ENCODE measurements at regions not wholly inside any gene's neighbourhood (a gene's known extent, or its start where the extent isn't known, plus 50 kb on each side); places are given as distances from the start of the nearest gene placed in this dataset.

DNA sequence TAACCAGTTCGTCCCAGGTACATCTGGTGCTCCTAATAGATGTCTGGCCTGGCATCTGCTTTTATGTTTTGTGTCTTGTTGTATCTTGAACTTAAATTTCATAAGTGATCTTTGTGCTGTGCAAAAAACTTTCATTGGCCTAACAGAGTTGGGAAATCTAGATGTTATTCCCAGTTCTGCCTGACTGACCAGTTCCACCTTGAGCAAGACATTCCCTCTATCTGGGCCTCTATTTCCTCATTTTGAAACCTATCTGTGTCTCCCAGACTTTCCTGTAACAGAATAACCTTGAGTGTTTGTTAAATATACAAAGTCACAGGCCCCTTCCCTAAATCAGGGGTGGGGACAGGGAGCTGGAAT, 56.6 kb upstream of the EPCAM start:
- no peak overlapping the region for H3K27ac ChIP-seq (ENCODE audit: extremely low read depth, low read depth, low read length)
- FAIRE-seq (no peak), ATAC-seq (no peak), DNase-seq (ENCODE audit: extremely low read depth in 1 of 4, low spot score in 3 of 4) (no peak)
- WGBS (ENCODE audit: insufficient coverage, low coverage, missing lambda C conversion rate): 78% methylated on average over 1 of the region's 1 CpG
- H3K4me2 ChIP-seq (ENCODE audit: insufficient read depth, low read length): no peak overlapping the region
- H4K20me1 ChIP-seq (replicated peaks; ENCODE audit: control insufficient read depth, insufficient read depth, low read length): no peaks in the 10 kb centered on the region
- no peak overlapping the region for H2AFZ ChIP-seq (ENCODE audit: low read depth, low read length)
- ChIA-PET POLR2A (interaction anchor here (0.6 to 1.9 kb wide), 2 partner anchors 9 to 1549 kb away, joined by 3 to 8 read pairs; no protein-coding TSS in a partner anchor), CTCF (ENCODE audit: low intra/inter-chr PET ratio) (no interaction called here)
- no peak overlapping the region for H3K4me3 ChIP-seq
- H3K4me1 ChIP-seq (replicated peaks in 1 of 2; ENCODE audit: control insufficient read depth in 2 of 2, insufficient read depth in 2 of 2, low read length in 2 of 2): peaks cover 16 to 17% of the 10 kb centered on the region in 2 experiments
- no peaks in the 10 kb centered on the region for H3K9me1 ChIP-seq (ENCODE audit: control insufficient read depth, insufficient read depth, low read length)
- TF ChIP-seq SOX6 (IDR thresholded peaks at IDR 0.05) (no peak), THRB (CRISPR knock-in tag; conservative IDR thresholded peaks at IDR 0.05) (no peak), STAT6 (CRISPR knock-in tag; IDR thresholded peaks at IDR 0.05) (no peak), GTF2F1 (IDR thresholded peaks at IDR 0.05; ENCODE audit: low read depth, low read length) (no peak), ZC3H8 (IDR thresholded peaks at IDR 0.05) (no peak)
- H3K79me2 ChIP-seq (ENCODE audit: control insufficient read depth, insufficient read depth, low read length): no peaks in the 10 kb centered on the region
- BruUV-seq (replicated peaks): no TSS peak
- no peaks in the 10 kb centered on the region for H3K27me3 ChIP-seq (ENCODE audit: control insufficient read depth in 2 of 2, insufficient read depth in 2 of 2, low read length in 2 of 2)
- H3K9me3 ChIP-seq (replicated peaks; ENCODE audit: control insufficient read depth, insufficient read depth, low read depth, low read length): no peaks in the 10 kb centered on the region
- H3K9ac ChIP-seq (ENCODE audit: insufficient read depth in 1 of 2, low read depth in 2 of 2, low read length in 2 of 2): no peak overlapping the region
- in situ Hi-C loops (cut with MboI): loop anchor here (25.0 kb wide), 1 partner anchor 1325 kb away; no protein-coding TSS in a partner anchor
- H3K36me3 ChIP-seq (ENCODE audit: control insufficient read depth, insufficient read depth, low read length): no peaks in the 10 kb centered on the region
- intact Hi-C loops (cut with micrococcal nuclease): no loop called here

Measured in K562 (cell line).